Epithelial cell of proximal tubule (primary cell): ENCODE measurements at regions not wholly inside any gene's neighbourhood (a gene's known extent, or its start where the extent isn't known, plus 50 kb on each side); places are given as distances from the start of the nearest gene placed in this dataset.

Source experiments
- DNase-seq: peaks from one replicate; pipeline ENCODE4 v3.0.0-alpha.2; 2011; ENCODE audit warnings: low read depth
- H3K4me3 ChIP-seq: 2 replicates; pipeline ENCODE4 v1.5.1; 2011; ENCODE audit warnings: low read depth, mild to moderate bottlenecking, low read length
- CTCF ChIP-seq: conservative IDR thresholded peaks from 2 replicates; pipeline ENCODE4 v1.5.1; 2012; ENCODE audit warnings: low read depth, mild to moderate bottlenecking, low read length

GRCh38 chr21:36532769-36533467 lies 53.0 kb upstream of the CLDN14 start:
- no peak for DNase-seq
- no peak overlapping the region for H3K4me3 ChIP-seq
- TF ChIP-seq CTCF: no peak

- H3K4me3 ChIP-seq: no peak overlapping the region
- no peak for TF ChIP-seq CTCF
- DNase-seq: no peak
Observed at GRCh38 chr21:36533468-36533848, 53.5 kb upstream of the CLDN14 start.

DNA sequence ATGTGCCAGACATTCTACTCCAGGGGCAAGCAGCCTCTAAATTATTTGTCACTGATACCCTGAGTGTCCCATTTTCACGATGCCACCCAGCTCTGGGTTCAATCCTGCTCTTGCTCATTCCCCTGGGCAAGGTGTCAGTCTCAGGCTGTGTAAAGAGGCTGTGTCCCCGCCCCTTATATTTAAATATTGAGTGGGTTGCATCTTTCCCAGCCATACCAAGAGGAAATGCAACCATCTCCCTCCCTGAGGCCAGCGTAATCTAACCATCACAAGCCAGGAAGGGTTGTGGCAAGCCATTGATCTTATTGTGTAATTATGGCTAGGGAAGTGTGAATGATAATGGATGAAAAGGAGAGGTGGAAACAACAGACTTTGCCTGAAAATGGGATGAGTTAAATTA lies 54.7 kb upstream of the CLDN14 start:
- TF ChIP-seq CTCF: no peak

GRCh38 chr21:36535618-36536241 lies 55.8 kb upstream of the CLDN14 start:
- H3K4me3 ChIP-seq: no peak overlapping the region
- DNase-seq: no peak
- no peak for TF ChIP-seq CTCF

More for the DNA sequence above, 54.7 kb upstream of the CLDN14 start:
- H3K4me3 ChIP-seq: no peak overlapping the region
- no peak for DNase-seq

DNA sequence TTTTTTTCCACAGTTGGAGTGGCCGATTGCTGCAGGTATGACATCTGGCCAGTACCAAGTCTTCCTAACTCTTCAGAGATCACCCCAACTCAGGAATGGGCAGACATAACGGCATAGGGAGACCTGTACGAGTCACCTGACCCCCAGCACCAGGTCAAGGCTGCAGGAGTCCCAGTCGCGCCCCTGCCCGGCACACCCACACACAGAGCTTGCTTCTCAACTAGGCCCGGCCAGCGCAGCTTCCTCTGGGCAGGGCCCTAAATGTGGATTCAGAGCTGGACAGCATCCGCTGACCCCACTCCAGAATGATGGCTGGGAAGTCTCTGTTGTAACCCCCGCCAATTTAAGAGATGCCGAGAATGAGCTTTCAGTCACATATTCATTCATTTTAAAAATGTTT lies 58.8 kb upstream of the CLDN14 start:
- TF ChIP-seq CTCF: no peak

GRCh38 chr21:36539434-36540150 lies 59.7 kb upstream of the CLDN14 start:
- no peak for TF ChIP-seq CTCF
- H3K4me3 ChIP-seq: no peak overlapping the region
- DNase-seq: no peak

More for the DNA sequence above, 58.8 kb upstream of the CLDN14 start:
- no peak overlapping the region for H3K4me3 ChIP-seq
- no peak for DNase-seq

DNA sequence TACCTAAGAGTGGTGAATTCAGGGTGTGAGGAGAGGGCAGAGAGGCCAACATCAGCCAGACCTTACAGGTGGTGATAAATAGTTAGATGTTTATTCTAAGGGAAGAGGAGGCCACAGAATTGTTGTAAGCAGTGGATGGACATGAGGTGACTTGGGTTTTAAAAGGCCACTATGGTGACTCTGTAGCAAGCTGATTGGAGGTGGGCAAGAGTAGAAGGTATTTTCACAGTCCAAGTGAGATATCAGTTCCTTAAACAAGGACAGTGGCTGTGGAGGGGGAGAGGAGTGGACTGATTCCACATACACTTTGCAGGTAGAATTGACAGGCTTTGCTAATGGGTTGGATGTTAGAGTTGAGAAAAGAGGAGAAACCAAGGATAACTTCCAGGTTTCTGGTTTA lies 60.8 kb upstream of the CLDN14 start:
- H3K4me3 ChIP-seq: no peak overlapping the region
- TF ChIP-seq CTCF: no peak
- no peak for DNase-seq
